Keratinocyte (primary cell): ENCODE measurements at regions not wholly inside any gene's neighbourhood (a gene's known extent, or its start where the extent isn't known, plus 50 kb on each side); places are given as distances from the start of the nearest gene placed in this dataset.

Source experiments
- DNase-seq: peaks from one replicate; pipeline ENCODE4 v3.0.0-alpha.2; 2011; ENCODE audit warnings: low read depth, missing footprints, low spot score
- FAIRE-seq: peaks from 2 replicates; lab custom pipeline; 2011; peaks lifted over from hg19 to GRCh38; lab: Jason Lieb, UNC
- H2AFZ ChIP-seq: 2 replicates; pipeline ENCODE4 v1.6.0; 2012; ENCODE audit warnings: low read length, control low read depth, inconsistent platforms; ENCODE audit not compliant: control insufficient read depth
- H3K27ac ChIP-seq: 2 replicates; pipeline ENCODE4 v1.5.1; 2011; ENCODE audit warnings: low read length; ENCODE audit not compliant: control insufficient read depth, insufficient read depth
- H3K27me3 ChIP-seq: 3 replicates; pipeline ENCODE4 v1.6.0; 2011; ENCODE audit warnings: low read length; ENCODE audit not compliant: control insufficient read depth, insufficient read depth; ENCODE audit errors: extremely low read depth
- H3K36me3 ChIP-seq, 2 experiments: 2 replicates in 1 of 2; 3 replicates in 1 of 2; pipeline ENCODE4 v1.5.1; 2011; ENCODE audit warnings: low read length in 2 of 2, mild to moderate bottlenecking in 1 of 2; ENCODE audit not compliant: control insufficient read depth in 2 of 2, insufficient read depth in 2 of 2; ENCODE audit errors: extremely low read depth in 1 of 2
- H3K4me1 ChIP-seq: 3 replicates; pipeline ENCODE4 v1.5.1; 2011; ENCODE audit warnings: low read length; ENCODE audit not compliant: control insufficient read depth, insufficient read depth; ENCODE audit errors: extremely low read depth
- H3K4me2 ChIP-seq: 3 replicates; pipeline ENCODE4 v1.6.0; 2011; ENCODE audit warnings: low read depth, low read length; ENCODE audit not compliant: control insufficient read depth, insufficient read depth; ENCODE audit errors: extremely low read depth
- H3K4me3 ChIP-seq, 3 experiments: fragments of 200-600 bp in 1 of 3; sonication (generic) in 1 of 3; 2 replicates in 2 of 3; 3 replicates in 1 of 3; pipeline ENCODE4 v1.5.1; 2011 to 2016; ENCODE audit warnings: low read length in 3 of 3, mild to moderate bottlenecking in 3 of 3, control low read depth in 2 of 3, inconsistent platforms in 1 of 3, low read depth in 1 of 3, mixed read lengths in 1 of 3, mixed run types in 1 of 3, moderate library complexity in 1 of 3; ENCODE audit not compliant: control insufficient read depth in 2 of 3, insufficient read depth in 2 of 3; ENCODE audit errors: extremely low read depth in 1 of 3
- H3K79me2 ChIP-seq: 2 replicates; pipeline ENCODE4 v1.6.0; 2012; ENCODE audit warnings: low read length; ENCODE audit not compliant: control insufficient read depth, insufficient read depth
- H3K9ac ChIP-seq: 3 replicates; pipeline ENCODE4 v1.6.0; 2011; ENCODE audit warnings: low read length; ENCODE audit not compliant: control insufficient read depth, insufficient read depth; ENCODE audit errors: extremely low read depth
- H3K9me1 ChIP-seq: 3 replicates; pipeline ENCODE4 v1.6.0; 2011; ENCODE audit warnings: low read length; ENCODE audit not compliant: control insufficient read depth, insufficient read depth; ENCODE audit errors: extremely low read depth
- H3K9me3 ChIP-seq: 2 replicates; pipeline ENCODE4 v1.5.1; 2012; ENCODE audit warnings: low read depth, low read length; ENCODE audit not compliant: control insufficient read depth
- H4K20me1 ChIP-seq: 3 replicates; pipeline ENCODE4 v1.6.0; 2011; ENCODE audit warnings: low read length; ENCODE audit not compliant: control insufficient read depth, insufficient read depth; ENCODE audit errors: extremely low read depth
- EZH2 ChIP-seq: IDR thresholded peaks from one replicate; pipeline ENCODE4 v1.6.1; 2012; ENCODE audit warnings: inconsistent platforms, mild to moderate bottlenecking, low read length, moderate library complexity
- dilution Hi-C: fragments of 300-500 bp; cut with MboI; formaldehyde crosslinking; loops from one replicate; pipeline ENCODE4 v1.7.0; 2020; ENCODE audit warnings: low sequenced_read_pairs; ENCODE audit not compliant: extremely low pct_ligation_motif_present
- TF ChIP-seq, protein P1 (sequence below), 3 experiments: IDR thresholded peaks in 1 of 3; conservative IDR thresholded peaks in 1 of 3; optimal IDR thresholded peaks in 1 of 3; 2 replicates in 2 of 3; 3 replicates in 1 of 3; pipeline versions ENCODE3 to v1.5.1; 2011; ENCODE audit warnings: low read length in 3 of 3, mild to moderate bottlenecking in 3 of 3, moderate library complexity in 2 of 3, control low read depth in 1 of 3, inconsistent platforms in 1 of 3; ENCODE audit not compliant: insufficient read depth in 2 of 3; ENCODE audit errors: extremely low read depth in 1 of 3

DNA sequence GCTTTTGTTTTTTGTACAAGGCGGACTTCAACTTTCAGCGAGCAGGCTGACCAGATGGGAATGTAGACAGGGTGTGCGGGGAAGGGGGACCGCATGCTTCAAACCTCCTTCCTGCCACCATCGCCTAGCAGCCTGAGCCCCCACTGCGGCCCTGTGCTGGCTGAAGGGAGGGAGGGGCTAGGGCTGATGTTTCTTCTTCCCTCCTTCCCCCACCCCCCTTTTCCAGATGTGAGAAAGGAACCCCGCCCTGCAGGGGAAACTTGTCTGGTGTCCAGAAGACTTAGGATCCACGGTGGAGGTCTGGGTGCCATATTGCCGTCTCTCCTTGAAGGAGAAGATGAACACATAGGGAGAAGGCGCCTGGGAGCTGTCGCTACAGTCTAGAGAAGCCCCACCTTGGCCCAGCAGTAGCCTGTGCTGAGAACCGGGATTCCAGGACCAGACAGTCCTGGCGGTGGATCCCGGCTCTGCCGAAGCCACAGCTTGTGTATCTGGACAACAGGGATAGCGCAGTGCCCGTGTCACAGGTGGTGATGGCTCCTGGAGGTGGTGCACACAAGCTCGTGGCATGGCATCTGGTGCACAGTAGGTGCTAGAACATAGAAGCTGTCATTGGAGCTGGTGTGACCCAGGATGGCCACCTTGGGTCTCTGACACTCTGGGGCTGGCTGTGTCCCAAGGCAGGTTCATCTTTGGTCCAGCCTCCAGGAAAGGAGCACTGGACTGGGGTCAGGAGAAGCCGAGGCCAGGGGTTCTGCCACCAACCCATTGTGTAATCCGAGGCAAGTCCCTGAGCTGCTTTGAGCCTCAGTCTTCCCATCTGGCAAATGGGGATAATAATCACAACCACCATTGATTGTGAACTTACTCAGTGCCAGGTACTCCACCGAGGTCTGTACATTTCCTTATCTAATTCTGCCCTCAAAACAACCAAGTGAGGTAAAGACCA lies 205.6 kb downstream of the C9orf50 start:
- Histone ChIP-seq H3K9ac (no peak overlapping the region), H3K36me3 (no peaks in the 10 kb centered on the region), H3K27me3 (no peaks in the 10 kb centered on the region), H3K4me3 (no peak overlapping the region), H2AFZ (no peak overlapping the region), H3K9me3 (peaks cover under 1% of the 10 kb centered on the region), H3K4me2 (no peak overlapping the region), H3K9me1 (no peaks in the 10 kb centered on the region), H3K4me1 (peaks cover 14% of the 10 kb centered on the region), H4K20me1 (no peaks in the 10 kb centered on the region), H3K79me2 (no peaks in the 10 kb centered on the region), H3K27ac (no peak overlapping the region)
- dilution Hi-C loops, result no loop called here
- DNase-seq, result no peak
- TF ChIP-seq, protein P1, sequence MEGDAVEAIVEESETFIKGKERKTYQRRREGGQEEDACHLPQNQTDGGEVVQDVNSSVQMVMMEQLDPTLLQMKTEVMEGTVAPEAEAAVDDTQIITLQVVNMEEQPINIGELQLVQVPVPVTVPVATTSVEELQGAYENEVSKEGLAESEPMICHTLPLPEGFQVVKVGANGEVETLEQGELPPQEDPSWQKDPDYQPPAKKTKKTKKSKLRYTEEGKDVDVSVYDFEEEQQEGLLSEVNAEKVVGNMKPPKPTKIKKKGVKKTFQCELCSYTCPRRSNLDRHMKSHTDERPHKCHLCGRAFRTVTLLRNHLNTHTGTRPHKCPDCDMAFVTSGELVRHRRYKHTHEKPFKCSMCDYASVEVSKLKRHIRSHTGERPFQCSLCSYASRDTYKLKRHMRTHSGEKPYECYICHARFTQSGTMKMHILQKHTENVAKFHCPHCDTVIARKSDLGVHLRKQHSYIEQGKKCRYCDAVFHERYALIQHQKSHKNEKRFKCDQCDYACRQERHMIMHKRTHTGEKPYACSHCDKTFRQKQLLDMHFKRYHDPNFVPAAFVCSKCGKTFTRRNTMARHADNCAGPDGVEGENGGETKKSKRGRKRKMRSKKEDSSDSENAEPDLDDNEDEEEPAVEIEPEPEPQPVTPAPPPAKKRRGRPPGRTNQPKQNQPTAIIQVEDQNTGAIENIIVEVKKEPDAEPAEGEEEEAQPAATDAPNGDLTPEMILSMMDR (optimal IDR thresholded peaks at IDR 0.05 in 1 of 3, IDR thresholded peaks at IDR 0.05 in 1 of 3, conservative IDR thresholded peaks at IDR 0.05 in 1 of 3; ENCODE audit: extremely low read depth in 1 of 3, insufficient read depth in 2 of 3, low read length in 3 of 3), result no peak
- no peak for TF ChIP-seq EZH2
- no peak for FAIRE-seq

DNA sequence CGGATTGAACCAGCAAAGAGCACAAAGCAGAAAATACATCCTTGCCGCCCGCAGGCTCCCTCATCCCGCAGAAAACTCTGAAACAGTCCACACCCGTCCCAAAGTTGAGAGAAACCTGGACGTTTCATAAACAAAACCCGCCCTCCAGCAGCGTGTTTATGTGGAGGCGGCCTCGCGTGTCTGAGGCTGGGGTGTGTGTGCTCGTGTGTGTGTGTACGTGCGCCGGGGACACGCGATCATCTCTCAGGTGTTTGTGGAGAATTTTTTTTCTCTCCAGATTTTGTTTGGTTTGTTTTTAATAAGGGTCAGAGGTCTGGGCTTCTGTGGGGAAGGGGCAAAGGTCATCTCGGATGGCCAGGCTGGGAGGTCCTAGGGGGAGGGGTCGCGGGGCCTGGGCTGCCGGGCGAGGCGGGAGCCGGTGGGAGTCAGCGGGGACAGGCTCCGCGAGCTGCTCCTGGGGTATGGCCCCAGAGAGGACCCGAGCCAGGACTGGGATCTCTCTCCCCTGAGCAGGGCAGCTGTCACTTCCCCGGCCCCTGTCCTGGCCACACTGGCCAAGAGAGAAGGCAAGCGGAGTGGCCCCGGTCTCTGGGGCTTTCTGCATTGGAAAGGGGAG lies 206.4 kb downstream of the C9orf50 start:
- FAIRE-seq, result no peak
- H3K4me1 ChIP-seq, result peaks cover 14% of the 10 kb centered on the region
- H3K9me1 ChIP-seq, result no peaks in the 10 kb centered on the region
- H4K20me1 ChIP-seq, result no peaks in the 10 kb centered on the region
- no peaks in the 10 kb centered on the region for H3K36me3 ChIP-seq
- no peak for DNase-seq
- H3K4me2 ChIP-seq, result peak overlapping the region; percentile 94
- no peaks in the 10 kb centered on the region for H3K79me2 ChIP-seq
- dilution Hi-C loops, result no loop called here
- peak overlapping the region; percentile 50 to 82 (median 59) for H3K4me3 ChIP-seq
- peak overlapping the region; percentile 96 for H3K27ac ChIP-seq
- H2AFZ ChIP-seq, result peak overlapping the region; percentile 62
- TF ChIP-seq EZH2, result no peak
- TF ChIP-seq, protein P1 (optimal IDR thresholded peaks at IDR 0.05 in 1 of 3, IDR thresholded peaks at IDR 0.05 in 1 of 3, conservative IDR thresholded peaks at IDR 0.05 in 1 of 3; ENCODE audit: extremely low read depth in 1 of 3, insufficient read depth in 2 of 3, low read length in 3 of 3), result no peak
- no peaks in the 10 kb centered on the region for H3K27me3 ChIP-seq
- peaks cover 3% of the 10 kb centered on the region for H3K9me3 ChIP-seq
- peak overlapping the region; percentile 98 for H3K9ac ChIP-seq
